LHCN-M2 (cell line): ENCODE measurements at regions not wholly inside any gene's neighbourhood (a gene's known extent, or its start where the extent isn't known, plus 50 kb on each side); places are given as distances from the start of the nearest gene placed in this dataset.

Source experiments
- DNase-seq: peaks from one replicate; pipeline ENCODE4 v3.0.0-alpha.2; 2012; ENCODE audit warnings: low read depth

- no peak for DNase-seq
Observed at GRCh38 chr6:48183811-48184605, 73.0 kb upstream of the PTCHD4 start.

- DNase-seq: peak; percentile 60
Observed at GRCh38 chr6:48183178-48183577, 72.2 kb upstream of the PTCHD4 start.

GRCh38 chr6:48178700-48179099 is 67.7 kb upstream of the PTCHD4 start:
- no peak for DNase-seq

- DNase-seq: peak; percentile 50
Observed at GRCh38 chr6:48177786-48178185, 66.8 kb upstream of the PTCHD4 start.

- DNase-seq: no peak
Observed at GRCh38 chr6:48176645-48177308, 65.8 kb upstream of the PTCHD4 start.

- DNase-seq: no peak
Observed at GRCh38 chr6:48169635-48170034, 58.6 kb upstream of the PTCHD4 start.
